T-helper 1 cell (primary cell): ENCODE measurements at regions not wholly inside any gene's neighbourhood (a gene's known extent, or its start where the extent isn't known, plus 50 kb on each side); places are given as distances from the start of the nearest gene placed in this dataset.

Experiments used
- DNase-seq, 5 donors: peaks; one replicate each; pipeline ENCODE4 v3.0.0-alpha.2; 2012 to 2020

GRCh38 chr3:24598695-24599470 lies 104.2 kb upstream of the THRB start:
- no peak for DNase-seq

GRCh38 chr3:24601066-24601939 lies 106.7 kb upstream of the THRB start:
- DNase-seq, result no peak

- DNase-seq, result no peak
Measured at GRCh38 chr3:24604215-24604614, 109.6 kb upstream of the THRB start.

- DNase-seq, result no peak
Measured at GRCh38 chr3:24605511-24606028, 110.9 kb upstream of the THRB start.

- DNase-seq, result no peak
Measured at GRCh38 chr3:24607281-24607680, 112.6 kb upstream of the THRB start.

- no peak for DNase-seq
Measured at GRCh38 chr3:24608701-24609390, 114.2 kb upstream of the THRB start.

- DNase-seq, result no peak
Measured at GRCh38 chr3:24614359-24614758, 119.7 kb upstream of the THRB start.

GRCh38 chr3:24615177-24615576 lies 120.5 kb upstream of the THRB start:
- no peak for DNase-seq

- DNase-seq, result no peak
Measured at GRCh38 chr3:24616110-24616829, 121.6 kb upstream of the THRB start.

GRCh38 chr3:24622138-24622537 lies 127.5 kb upstream of the THRB start:
- no peak for DNase-seq

- DNase-seq, result no peak
Measured at GRCh38 chr3:24622696-24623225, 128.1 kb upstream of the THRB start.

- DNase-seq, result no peak
Measured at GRCh38 chr3:24623657-24624056, 129.0 kb upstream of the THRB start.

- no peak for DNase-seq
Measured at GRCh38 chr3:24624938-24625681, 130.5 kb upstream of the THRB start.

- no peak for DNase-seq
Measured at GRCh38 chr3:24628523-24629258, 134.0 kb upstream of the THRB start.

GRCh38 chr3:24631481-24631880 lies 136.8 kb upstream of the THRB start:
- no peak for DNase-seq

- no peak for DNase-seq
Measured at GRCh38 chr3:24639061-24639460, 144.4 kb upstream of the THRB start.

- no peak for DNase-seq
Measured at GRCh38 chr3:24639481-24640329, 145.1 kb upstream of the THRB start.

- no peak for DNase-seq
Measured at GRCh38 chr3:24640330-24640877, 145.8 kb upstream of the THRB start.

GRCh38 chr3:24641628-24642027 lies 147.0 kb upstream of the THRB start:
- no peak for DNase-seq
